ENCODE measurements at regions not wholly inside any gene's neighbourhood (a gene's known extent, or its start where the extent isn't known, plus 50 kb on each side); places are given as distances from the start of the nearest gene placed in this dataset.

DNA sequence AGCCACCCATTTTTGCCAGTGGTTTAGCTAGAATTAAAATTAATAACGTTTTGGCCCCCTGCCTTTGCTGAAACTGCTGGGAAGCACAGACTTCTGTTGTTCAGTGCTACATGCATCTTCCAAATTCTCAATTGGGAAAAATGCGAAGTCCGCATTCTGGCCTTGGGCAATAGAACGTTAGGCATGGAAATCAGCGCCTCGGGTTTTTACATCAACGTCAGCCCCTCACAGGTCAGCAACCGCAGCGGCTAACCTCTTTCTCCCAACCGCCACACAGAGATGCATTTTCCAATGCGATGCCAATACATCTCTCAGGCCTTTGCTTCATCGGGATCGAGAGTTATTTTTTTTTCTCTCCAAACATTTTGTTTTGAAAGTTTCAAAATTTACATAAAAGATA, 339.1 kb downstream of the DCHS2 start:
- TF ChIP-seq CTCF (conservative IDR thresholded peaks at IDR 0.05 in 1 of 2, IDR thresholded peaks at IDR 0.05 in 1 of 2; ENCODE audit: low read depth in 1 of 2, low read length in 2 of 2) (no peak), EZH2 (IDR thresholded peaks at IDR 0.05; ENCODE audit: low read length, missing control alignments) (no peak)
